ENCODE measurements at regions not wholly inside any gene's neighbourhood (a gene's known extent, or its start where the extent isn't known, plus 50 kb on each side); places are given as distances from the start of the nearest gene placed in this dataset.

- no peak overlapping the region for H3K4me3 ChIP-seq
- H3K9ac ChIP-seq, result no peak overlapping the region
- H4K20me1 ChIP-seq, result no peaks in the 10 kb centered on the region
- H3K4me1 ChIP-seq, result peaks cover 36% of the 10 kb centered on the region
- no peaks in the 10 kb centered on the region for H3K27me3 ChIP-seq
- no peak overlapping the region for H3K27ac ChIP-seq
- TF ChIP-seq Cebpa-rat (IDR thresholded peaks at IDR 0.05), result no peak
- no peaks in the 10 kb centered on the region for H3K9me3 ChIP-seq
- H3K36me3 ChIP-seq, result no peaks in the 10 kb centered on the region
- H3K4me2 ChIP-seq, result no peak overlapping the region
These were observed 430.3 kb downstream of the EFNB2 start for GRCh38 chr13:106105153-106105552.

- H3K36me3 ChIP-seq, result no peaks in the 10 kb centered on the region
- H3K4me1 ChIP-seq, result peaks cover 44% of the 10 kb centered on the region
- H3K9me3 ChIP-seq, result no peaks in the 10 kb centered on the region
- no peak overlapping the region for H3K9ac ChIP-seq
- H3K27ac ChIP-seq, result no peak overlapping the region
- H3K27me3 ChIP-seq, result no peaks in the 10 kb centered on the region
- no peak overlapping the region for H3K4me2 ChIP-seq
- H3K4me3 ChIP-seq, result no peak overlapping the region
- H4K20me1 ChIP-seq, result no peaks in the 10 kb centered on the region
- TF ChIP-seq Cebpa-rat (IDR thresholded peaks at IDR 0.05), result no peak
These were observed 431.1 kb downstream of the EFNB2 start for GRCh38 chr13:106104281-106104901.

- Histone ChIP-seq H3K27ac (no peak overlapping the region), H3K9me3 (no peaks in the 10 kb centered on the region), H4K20me1 (no peaks in the 10 kb centered on the region), H3K27me3 (no peaks in the 10 kb centered on the region), H3K36me3 (no peaks in the 10 kb centered on the region), H3K4me3 (no peak overlapping the region), H3K4me1 (peaks cover 45% of the 10 kb centered on the region), H3K9ac (no peak overlapping the region), H3K4me2 (no peak overlapping the region)
- no peak for TF ChIP-seq Cebpa-rat (IDR thresholded peaks at IDR 0.05)
These were observed 431.7 kb downstream of the EFNB2 start for GRCh38 chr13:106103779-106104178.

- Histone ChIP-seq H3K36me3 (no peaks in the 10 kb centered on the region), H4K20me1 (no peaks in the 10 kb centered on the region), H3K4me1 (peaks cover 55% of the 10 kb centered on the region), H3K9ac (no peak overlapping the region), H3K4me3 (no peak overlapping the region), H3K27ac (no peak overlapping the region), H3K9me3 (no peaks in the 10 kb centered on the region), H3K4me2 (peak overlapping the region; percentile 80), H3K27me3 (no peaks in the 10 kb centered on the region)
- TF ChIP-seq Cebpa-rat (IDR thresholded peaks at IDR 0.05), result no peak
These were observed 432.7 kb downstream of the EFNB2 start for GRCh38 chr13:106102786-106103185.

GRCh38 chr13:106101201-106101600 lies 434.3 kb downstream of the EFNB2 start:
- H3K9ac ChIP-seq, result 0 out of 2 replicates have a peak overlapping the region, but pooled peaks have one; percentile 44
- H3K27me3 ChIP-seq, result no peaks in the 10 kb centered on the region
- peaks cover 56% of the 10 kb centered on the region for H3K4me1 ChIP-seq
- H3K4me3 ChIP-seq, result no peak overlapping the region; the same call in 1 of the 2 replicates
- H4K20me1 ChIP-seq, result no peaks in the 10 kb centered on the region
- H3K4me2 ChIP-seq, result peak overlapping the region; percentile 80
- no peaks in the 10 kb centered on the region for H3K9me3 ChIP-seq
- H3K27ac ChIP-seq, result peak overlapping the region; percentile 46; the same call in 1 of the 2 replicates
- no peak for TF ChIP-seq Cebpa-rat (IDR thresholded peaks at IDR 0.05)
- H3K36me3 ChIP-seq, result no peaks in the 10 kb centered on the region

- no peaks in the 10 kb centered on the region for H3K9me3 ChIP-seq
- peak overlapping the region; percentile 46 for H3K27ac ChIP-seq
- no peaks in the 10 kb centered on the region for H3K27me3 ChIP-seq
- H3K4me2 ChIP-seq, result peak overlapping the region; percentile 80
- no peaks in the 10 kb centered on the region for H4K20me1 ChIP-seq
- TF ChIP-seq Cebpa-rat (IDR thresholded peaks at IDR 0.05), result no peak
- peaks cover 56% of the 10 kb centered on the region for H3K4me1 ChIP-seq
- no peaks in the 10 kb centered on the region for H3K36me3 ChIP-seq
- H3K4me3 ChIP-seq, result peak overlapping the region; percentile 8; the same call in 1 of the 2 replicates
- H3K9ac ChIP-seq, result peak overlapping the region; percentile 44; the same call in 1 of the 2 replicates
These were observed 435.1 kb downstream of the EFNB2 start for GRCh38 chr13:106100171-106100919.

- H3K4me3 ChIP-seq, result no peak overlapping the region
- H3K27ac ChIP-seq, result peak overlapping the region; percentile 46; the same call in 1 of the 2 replicates
- H3K9ac ChIP-seq, result no peak overlapping the region
- H3K4me1 ChIP-seq, result peaks cover 56% of the 10 kb centered on the region
- H3K36me3 ChIP-seq, result no peaks in the 10 kb centered on the region
- no peaks in the 10 kb centered on the region for H3K27me3 ChIP-seq
- TF ChIP-seq Cebpa-rat (IDR thresholded peaks at IDR 0.05), result no peak
- peak overlapping the region; percentile 80 for H3K4me2 ChIP-seq
- H4K20me1 ChIP-seq, result no peaks in the 10 kb centered on the region
- no peaks in the 10 kb centered on the region for H3K9me3 ChIP-seq
These were observed 435.7 kb downstream of the EFNB2 start for GRCh38 chr13:106099765-106100164.

GRCh38 chr13:106098778-106099177 lies 436.7 kb downstream of the EFNB2 start:
- Histone ChIP-seq H3K9me3 (no peaks in the 10 kb centered on the region), H3K9ac (no peak overlapping the region), H3K27ac (no peak overlapping the region), H3K27me3 (no peaks in the 10 kb centered on the region), H3K4me3 (no peak overlapping the region), H3K36me3 (no peaks in the 10 kb centered on the region), H3K4me2 (no peak overlapping the region), H3K4me1 (peaks cover 56% of the 10 kb centered on the region), H4K20me1 (no peaks in the 10 kb centered on the region)
- no peak for TF ChIP-seq Cebpa-rat (IDR thresholded peaks at IDR 0.05)

GRCh38 chr13:106096661-106097092 lies 438.8 kb downstream of the EFNB2 start:
- peaks cover 36% of the 10 kb centered on the region for H3K4me1 ChIP-seq
- TF ChIP-seq Cebpa-rat (IDR thresholded peaks at IDR 0.05), result no peak
- no peaks in the 10 kb centered on the region for H3K9me3 ChIP-seq
- no peak overlapping the region for H3K27ac ChIP-seq
- H3K9ac ChIP-seq, result no peak overlapping the region
- no peaks in the 10 kb centered on the region for H3K36me3 ChIP-seq
- H4K20me1 ChIP-seq, result no peaks in the 10 kb centered on the region
- H3K27me3 ChIP-seq, result no peaks in the 10 kb centered on the region
- H3K4me3 ChIP-seq, result no peak overlapping the region
- no peak overlapping the region for H3K4me2 ChIP-seq

- H3K4me1 ChIP-seq, result peaks cover 28% of the 10 kb centered on the region
- H3K27me3 ChIP-seq, result no peaks in the 10 kb centered on the region
- no peak overlapping the region for H3K27ac ChIP-seq
- no peak for TF ChIP-seq Cebpa-rat (IDR thresholded peaks at IDR 0.05)
- no peaks in the 10 kb centered on the region for H3K36me3 ChIP-seq
- H3K4me3 ChIP-seq, result no peak overlapping the region
- no peaks in the 10 kb centered on the region for H3K9me3 ChIP-seq
- H4K20me1 ChIP-seq, result no peaks in the 10 kb centered on the region
- no peak overlapping the region for H3K4me2 ChIP-seq
- no peak overlapping the region for H3K9ac ChIP-seq
These were observed 439.5 kb downstream of the EFNB2 start for GRCh38 chr13:106095919-106096318.
